Spleen (tissue), 7 donors: ENCODE measurements at regions not wholly inside any gene's neighbourhood (a gene's known extent, or its start where the extent isn't known, plus 50 kb on each side); places are given as distances from the start of the nearest gene placed in this dataset.

Source experiments
- POLR2A ChIP-seq, 3 donors: fragments of 450-650 bp; IDR thresholded peaks; one replicate each; pipeline ENCODE4 v1.5.1; 2017; ENCODE audit warnings: antibody characterized with exemption in 3 of 3, mild to moderate bottlenecking in 1 of 3
- TF ChIP-seq, protein P1 (sequence below), 11 experiments: fragments of 200-600 bp in 7 of 11; fragments of 450-650 bp in 4 of 11; sonication (generic) in 4 of 11; IDR thresholded peaks in 8 of 11; conservative IDR thresholded peaks in 3 of 11; 1 replicate in 7 of 11; 2 replicates in 4 of 11; pipeline versions ENCODE4 v1.4.0 to v1.8.0; 2016 to 2021; ENCODE audit warnings: antibody characterized with exemption in 11 of 11, inconsistent platforms in 4 of 11, mild to moderate bottlenecking in 1 of 11
- donor health status: DM: no; HTN: no; CAD: no; lungs with moderate emphysema.
- donor health status: DM: no; HTN: no; CAD: no.
- donor health status: DM: no; HTN: no; CAD: no.

DNA sequence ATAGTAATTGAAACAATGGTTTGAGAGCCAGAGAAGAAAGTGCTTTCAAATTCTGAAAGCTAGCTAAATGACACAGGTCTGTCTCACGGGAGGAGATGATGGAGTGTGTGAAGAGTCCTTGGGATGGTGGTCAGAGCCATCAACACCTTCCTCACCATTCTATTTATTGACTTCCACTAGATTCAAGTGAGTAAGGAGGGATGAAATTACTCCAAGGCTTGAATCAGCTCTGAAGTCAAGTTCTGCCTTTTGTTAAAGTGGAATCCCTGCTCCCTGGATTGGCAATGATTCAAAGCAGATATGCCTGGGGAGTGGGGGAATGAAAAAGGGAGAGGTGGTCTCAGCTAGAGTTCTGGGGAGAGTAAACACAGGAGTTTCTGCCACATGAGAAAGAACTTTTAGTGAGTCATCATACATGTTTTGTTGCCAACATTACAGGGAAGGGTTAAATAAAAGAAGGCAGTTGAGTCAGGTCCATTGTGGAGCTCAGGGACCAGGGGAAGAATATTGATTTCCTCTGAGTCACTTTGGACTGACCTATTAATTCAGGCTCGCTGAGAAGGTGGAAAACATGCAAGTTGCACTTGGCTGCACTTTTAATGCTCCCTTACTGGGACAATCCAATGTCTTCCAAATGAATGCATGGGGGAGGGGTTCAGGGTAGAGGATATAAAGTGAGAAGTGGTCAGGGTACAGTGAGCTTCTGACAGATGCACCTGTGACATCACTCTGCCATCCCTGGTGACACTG lies 142.7 kb downstream of the TBX5 start:
- no peak for TF ChIP-seq POLR2A (IDR thresholded peaks at IDR 0.05)
- TF ChIP-seq, protein P1, sequence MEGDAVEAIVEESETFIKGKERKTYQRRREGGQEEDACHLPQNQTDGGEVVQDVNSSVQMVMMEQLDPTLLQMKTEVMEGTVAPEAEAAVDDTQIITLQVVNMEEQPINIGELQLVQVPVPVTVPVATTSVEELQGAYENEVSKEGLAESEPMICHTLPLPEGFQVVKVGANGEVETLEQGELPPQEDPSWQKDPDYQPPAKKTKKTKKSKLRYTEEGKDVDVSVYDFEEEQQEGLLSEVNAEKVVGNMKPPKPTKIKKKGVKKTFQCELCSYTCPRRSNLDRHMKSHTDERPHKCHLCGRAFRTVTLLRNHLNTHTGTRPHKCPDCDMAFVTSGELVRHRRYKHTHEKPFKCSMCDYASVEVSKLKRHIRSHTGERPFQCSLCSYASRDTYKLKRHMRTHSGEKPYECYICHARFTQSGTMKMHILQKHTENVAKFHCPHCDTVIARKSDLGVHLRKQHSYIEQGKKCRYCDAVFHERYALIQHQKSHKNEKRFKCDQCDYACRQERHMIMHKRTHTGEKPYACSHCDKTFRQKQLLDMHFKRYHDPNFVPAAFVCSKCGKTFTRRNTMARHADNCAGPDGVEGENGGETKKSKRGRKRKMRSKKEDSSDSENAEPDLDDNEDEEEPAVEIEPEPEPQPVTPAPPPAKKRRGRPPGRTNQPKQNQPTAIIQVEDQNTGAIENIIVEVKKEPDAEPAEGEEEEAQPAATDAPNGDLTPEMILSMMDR (IDR thresholded peaks at IDR 0.05 in 8 of 11, conservative IDR thresholded peaks at IDR 0.05 in 3 of 11), result no peak
